HUES64 (cell line): ENCODE measurements at regions not wholly inside any gene's neighbourhood (a gene's known extent, or its start where the extent isn't known, plus 50 kb on each side); places are given as distances from the start of the nearest gene placed in this dataset.

Source experiments
- H3K27ac ChIP-seq: 2 replicates; pipeline ENCODE4 v1.7.0; 2013; ENCODE audit warnings: low read depth, low read length, inconsistent platforms
- H3K27me3 ChIP-seq: 2 replicates; pipeline ENCODE4 v1.6.1; 2013; ENCODE audit warnings: mild to moderate bottlenecking, low read length; ENCODE audit not compliant: insufficient read depth
- H3K36me3 ChIP-seq: 2 replicates; pipeline ENCODE4 v1.6.1; 2013; ENCODE audit warnings: mild to moderate bottlenecking, low read length; ENCODE audit not compliant: insufficient read depth
- H3K4me1 ChIP-seq: 2 replicates; pipeline ENCODE4 v1.6.1; 2013; ENCODE audit warnings: mild to moderate bottlenecking, low read length, moderate library complexity; ENCODE audit not compliant: insufficient read depth
- H3K4me3 ChIP-seq: 2 replicates; pipeline ENCODE4 v1.5.1; 2013; ENCODE audit warnings: mild to moderate bottlenecking, low read length, moderate library complexity
- H3K9ac ChIP-seq: 2 replicates; pipeline ENCODE4 v1.6.1; 2013; ENCODE audit warnings: mild to moderate bottlenecking, low read depth, low read length
- H3K9me3 ChIP-seq: 2 replicates; pipeline ENCODE4 v1.6.1; 2013; ENCODE audit warnings: low read depth, low read length; ENCODE audit not compliant: insufficient read depth
- WGBS: fragments of 150-250, 120-280 bp; methylation state at CpG from one replicate; pipeline ENCODE4 v1.1.7; 2013; ENCODE audit warnings: missing lambda C conversion rate; 5-methylcytosine and 5-hydroxymethylcytosine counted together

DNA sequence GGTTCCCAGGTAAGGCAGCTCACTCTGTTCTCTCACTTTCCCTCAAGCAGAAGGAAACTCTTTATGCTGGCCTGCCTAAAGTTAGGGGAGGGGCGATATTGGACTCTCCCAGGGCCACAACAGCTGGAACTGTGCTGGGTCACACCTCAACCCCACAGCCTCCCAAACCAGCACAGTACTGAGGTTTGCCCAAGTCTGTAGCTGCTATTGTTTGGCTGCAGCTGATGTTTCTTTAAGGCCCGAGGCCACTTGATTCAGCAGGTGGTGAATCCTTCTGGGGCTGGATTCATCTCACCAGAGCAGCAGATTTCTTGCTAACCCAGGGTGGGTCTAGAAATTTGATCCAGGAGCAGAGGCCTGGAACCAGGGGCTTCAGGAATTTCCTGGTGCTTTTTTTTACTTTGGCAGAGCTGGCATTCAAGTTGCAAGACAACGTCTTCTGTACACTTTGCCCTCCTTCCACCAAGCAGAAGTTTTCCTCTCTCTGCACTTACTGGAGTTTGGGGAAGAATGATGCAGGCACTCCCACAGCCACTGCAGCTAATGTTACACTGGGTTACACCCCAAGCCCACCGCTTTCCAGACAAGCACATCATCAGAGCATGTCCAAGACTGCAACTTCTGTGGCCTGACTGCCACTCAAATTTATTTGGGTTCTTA, 544.7 kb upstream of the NDST4 start:
- no peaks in the 10 kb centered on the region for H3K27me3 ChIP-seq
- no peak overlapping the region for H3K27ac ChIP-seq
- no peaks in the 10 kb centered on the region for H3K4me1 ChIP-seq
- no peaks in the 10 kb centered on the region for H3K9me3 ChIP-seq
- no peak overlapping the region for H3K9ac ChIP-seq
- H3K4me3 ChIP-seq: no peak overlapping the region
- WGBS: 87% methylated on average over 4 of the region's 4 CpGs
- H3K36me3 ChIP-seq: no peaks in the 10 kb centered on the region

DNA sequence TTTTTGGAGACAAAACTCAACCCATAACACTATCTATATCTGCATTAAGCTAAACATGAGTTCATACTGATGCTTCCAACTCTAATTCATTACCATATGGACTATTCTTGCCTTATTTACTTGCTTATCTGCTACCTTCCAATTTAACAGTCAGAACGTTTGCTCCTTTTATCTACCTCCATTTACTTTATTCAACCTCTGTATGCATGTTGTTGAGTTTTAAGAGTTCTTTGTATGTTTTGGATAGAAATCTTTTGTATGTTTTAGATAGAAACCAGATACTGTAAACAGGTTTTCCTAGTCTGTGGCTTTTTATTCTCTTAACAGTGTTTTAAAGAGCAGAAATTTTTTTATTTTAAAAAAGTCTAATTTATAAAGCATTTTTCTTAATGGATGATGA, 542.2 kb upstream of the NDST4 start:
- 100% methylated on average over 1 of the region's 1 CpG for WGBS
- H3K9ac ChIP-seq: no peak overlapping the region
- H3K4me1 ChIP-seq: no peaks in the 10 kb centered on the region
- no peak overlapping the region for H3K27ac ChIP-seq
- no peaks in the 10 kb centered on the region for H3K36me3 ChIP-seq
- H3K4me3 ChIP-seq: no peak overlapping the region
- no peaks in the 10 kb centered on the region for H3K9me3 ChIP-seq
- H3K27me3 ChIP-seq: no peaks in the 10 kb centered on the region

DNA sequence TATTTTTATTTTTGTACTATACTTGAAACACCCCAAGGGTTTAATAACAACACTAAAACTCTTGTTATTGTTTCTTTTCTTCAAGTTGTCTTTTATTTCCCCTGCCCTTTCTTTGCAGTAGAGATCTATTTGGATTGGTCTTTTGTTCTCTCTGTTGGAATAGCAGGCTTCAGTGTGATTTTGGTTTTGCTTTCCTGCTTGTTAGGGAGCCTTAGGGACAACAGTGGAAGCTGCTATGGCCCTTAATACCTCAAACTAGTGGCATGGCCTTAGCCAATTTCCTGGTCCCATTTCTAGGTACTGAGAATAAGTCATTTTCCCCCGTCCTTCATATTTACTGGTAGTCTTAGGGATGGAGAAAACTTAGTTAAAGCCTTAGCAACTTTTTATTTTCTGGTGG, 535.4 kb upstream of the NDST4 start:
- no peak overlapping the region for H3K27ac ChIP-seq
- no peaks in the 10 kb centered on the region for H3K27me3 ChIP-seq
- no peaks in the 10 kb centered on the region for H3K36me3 ChIP-seq
- no peak overlapping the region for H3K9ac ChIP-seq
- no peak overlapping the region for H3K4me3 ChIP-seq
- H3K9me3 ChIP-seq: no peaks in the 10 kb centered on the region
- 100% methylated on average over 1 of the region's 1 CpG for WGBS
- no peaks in the 10 kb centered on the region for H3K4me1 ChIP-seq

DNA sequence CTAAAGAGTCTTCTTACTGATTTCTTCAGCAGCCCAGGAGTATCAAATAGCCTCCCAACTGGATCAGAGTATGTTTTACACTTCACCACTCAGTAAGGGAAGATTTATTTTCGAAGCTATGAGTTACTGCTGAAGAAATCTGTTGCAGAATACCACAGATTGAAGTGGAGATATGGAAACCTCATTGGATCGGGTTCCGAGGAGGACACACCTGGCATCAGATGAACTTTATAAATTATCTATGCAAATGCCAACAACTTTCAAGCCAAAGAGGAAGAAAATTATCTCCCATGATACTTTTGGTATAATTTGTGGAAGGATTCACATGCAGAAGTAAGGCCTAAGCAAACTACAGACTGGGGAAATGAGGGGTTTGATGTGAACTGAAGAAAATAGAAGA, 515.9 kb upstream of the NDST4 start:
- H3K36me3 ChIP-seq: no peaks in the 10 kb centered on the region
- H3K4me3 ChIP-seq: no peak overlapping the region
- H3K9ac ChIP-seq: no peak overlapping the region
- H3K27me3 ChIP-seq: no peaks in the 10 kb centered on the region
- WGBS: 88% methylated on average over 3 of the region's 3 CpGs
- no peaks in the 10 kb centered on the region for H3K4me1 ChIP-seq
- H3K9me3 ChIP-seq: no peaks in the 10 kb centered on the region
- no peak overlapping the region for H3K27ac ChIP-seq

DNA sequence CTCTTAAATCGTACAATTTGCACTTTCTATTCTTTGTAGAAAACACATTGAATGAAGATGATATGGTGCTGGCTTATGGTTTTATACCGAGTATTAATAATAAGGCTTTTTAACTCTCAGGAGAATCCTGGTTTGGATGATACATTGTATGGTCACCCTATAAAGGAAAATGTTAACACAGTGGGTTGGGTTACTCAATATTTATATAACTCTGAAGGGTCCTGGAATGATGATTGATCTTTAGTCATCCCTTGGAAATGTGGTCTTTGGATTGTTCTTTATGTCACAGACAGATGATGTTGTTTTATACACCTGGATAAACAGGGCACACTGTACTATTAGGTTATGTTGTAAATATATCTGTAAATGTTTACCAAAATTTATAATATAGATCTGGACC, 496.2 kb upstream of the NDST4 start:
- H3K27ac ChIP-seq: no peak overlapping the region
- H3K4me1 ChIP-seq: no peaks in the 10 kb centered on the region
- H3K4me3 ChIP-seq: no peak overlapping the region
- 83% methylated on average over 2 of the region's 2 CpGs for WGBS
- H3K9me3 ChIP-seq: no peaks in the 10 kb centered on the region
- H3K9ac ChIP-seq: no peak overlapping the region
- H3K36me3 ChIP-seq: no peaks in the 10 kb centered on the region
- no peaks in the 10 kb centered on the region for H3K27me3 ChIP-seq

DNA sequence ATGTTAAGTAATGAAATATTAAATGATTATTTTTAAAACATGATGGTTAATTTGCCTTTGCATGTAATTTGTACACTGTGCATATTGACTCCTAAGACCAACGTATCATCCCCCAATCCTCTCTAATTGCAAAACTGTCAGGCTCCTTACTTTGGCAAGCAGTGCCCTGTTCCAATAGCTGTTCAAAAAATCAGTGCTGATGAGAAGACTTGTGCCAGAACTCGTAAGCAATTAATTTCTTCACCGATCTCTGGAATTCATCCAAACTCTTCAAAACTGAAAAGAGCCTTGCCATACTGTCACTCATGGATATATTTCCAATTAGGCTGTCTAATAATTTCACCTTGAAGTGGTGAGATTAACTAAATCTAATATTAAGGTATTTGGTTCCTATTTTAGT, 493.9 kb upstream of the NDST4 start:
- Histone ChIP-seq H3K9me3 (no peaks in the 10 kb centered on the region), H3K4me3 (no peak overlapping the region), H3K27me3 (no peaks in the 10 kb centered on the region), H3K4me1 (no peaks in the 10 kb centered on the region), H3K9ac (no peak overlapping the region), H3K27ac (no peak overlapping the region), H3K36me3 (no peaks in the 10 kb centered on the region)
- 81% methylated on average over 3 of the region's 3 CpGs for WGBS

DNA sequence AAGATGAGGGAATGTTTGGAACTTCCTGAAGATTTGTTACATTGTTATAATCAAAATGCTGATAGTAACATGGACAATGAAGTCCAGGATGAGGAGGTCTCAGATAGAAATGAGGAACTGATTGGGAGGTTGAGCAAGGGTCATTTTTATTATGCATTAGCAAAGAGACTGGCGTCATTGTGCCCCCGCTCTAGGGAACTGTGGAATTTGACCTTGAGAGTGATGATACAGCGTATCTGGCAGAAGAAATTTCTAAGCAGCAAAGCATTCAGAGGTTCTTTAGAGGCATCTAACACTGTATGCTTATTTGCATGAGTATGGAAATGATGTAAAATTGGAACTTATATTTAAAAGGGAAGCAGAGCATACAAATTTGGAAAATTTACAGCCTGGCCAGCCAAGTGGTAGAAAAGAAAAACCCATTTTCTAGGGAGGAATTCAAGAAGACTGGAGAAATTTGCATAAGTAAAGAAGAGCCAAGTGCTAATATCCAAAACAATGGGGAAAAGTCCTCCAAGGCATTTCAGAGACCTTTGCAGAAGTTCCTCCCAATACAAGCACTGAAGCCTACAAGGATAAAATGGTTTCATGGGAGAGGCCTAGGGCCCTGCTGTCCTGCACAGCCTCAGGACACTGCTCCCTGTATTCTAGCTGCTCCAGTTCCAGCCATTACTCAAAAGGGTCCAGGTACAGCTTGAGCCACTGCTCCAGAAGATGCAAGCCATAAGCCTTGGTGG, 483.0 kb upstream of the NDST4 start:
- Histone ChIP-seq H3K27me3 (no peaks in the 10 kb centered on the region), H3K9ac (no peak overlapping the region), H3K4me1 (peaks cover 7% of the 10 kb centered on the region; the same call in 1 of the 2 replicates), H3K27ac (peak overlapping the region; percentile 78; the same call in 1 of the 2 replicates), H3K9me3 (0 out of 2 replicates have a peak, but pooled peaks cover 11% of the 10 kb centered on the region), H3K36me3 (no peaks in the 10 kb centered on the region), H3K4me3 (no peak overlapping the region)
- WGBS: 85% methylated on average over 3 of the region's 3 CpGs

DNA sequence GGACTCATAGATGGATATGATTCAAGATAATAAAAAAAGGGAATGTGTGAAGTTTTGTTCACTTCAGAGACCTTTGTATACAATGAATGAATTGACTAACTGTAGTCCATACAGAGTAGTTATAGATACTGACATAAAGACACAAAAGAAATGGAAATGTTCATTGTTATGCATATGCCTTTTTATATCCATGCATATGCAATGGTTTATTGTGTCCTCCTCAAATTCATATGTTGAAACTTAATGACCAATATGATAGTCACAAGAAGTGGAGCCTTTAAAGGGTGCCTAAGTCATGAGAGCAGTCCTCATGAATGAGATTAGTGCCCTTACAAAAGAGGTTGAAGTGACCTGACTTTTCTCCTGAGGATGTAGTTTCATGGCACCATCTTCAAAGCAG, 467.5 kb upstream of the NDST4 start:
- peaks cover 8% of the 10 kb centered on the region; the same call in 1 of the 2 replicates for H3K4me1 ChIP-seq
- H3K27me3 ChIP-seq: no peaks in the 10 kb centered on the region
- no peaks in the 10 kb centered on the region for H3K36me3 ChIP-seq
- H3K9me3 ChIP-seq: no peaks in the 10 kb centered on the region
- H3K4me3 ChIP-seq: no peak overlapping the region
- H3K9ac ChIP-seq: no peak overlapping the region
- no peak overlapping the region for H3K27ac ChIP-seq

DNA sequence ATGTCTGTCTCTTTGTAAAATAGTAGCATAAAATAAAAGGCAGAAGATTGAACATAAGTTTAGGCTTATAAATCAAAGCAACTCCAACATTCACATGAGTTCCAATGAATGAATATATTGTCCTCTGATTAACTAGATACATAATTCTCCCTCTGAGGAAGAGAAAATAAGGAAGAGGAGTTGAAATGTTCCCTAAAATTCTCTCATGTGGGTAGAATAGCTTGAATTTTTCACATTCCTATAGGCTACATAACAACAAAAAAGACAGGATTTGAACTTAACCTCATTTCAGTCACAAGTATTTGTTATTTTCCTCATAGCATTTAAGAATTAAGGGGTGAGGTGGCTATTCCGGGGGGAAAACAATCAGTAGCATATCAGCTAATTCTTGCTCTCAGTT, 462.4 kb upstream of the NDST4 start:
- Histone ChIP-seq H3K27me3 (no peaks in the 10 kb centered on the region), H3K27ac (peak overlapping the region; percentile 42), H3K4me3 (no peak overlapping the region), H3K4me1 (peaks cover 19% of the 10 kb centered on the region), H3K9me3 (no peaks in the 10 kb centered on the region), H3K36me3 (no peaks in the 10 kb centered on the region), H3K9ac (no peak overlapping the region)
- 88% methylated on average over 1 of the region's 1 CpG for WGBS

DNA sequence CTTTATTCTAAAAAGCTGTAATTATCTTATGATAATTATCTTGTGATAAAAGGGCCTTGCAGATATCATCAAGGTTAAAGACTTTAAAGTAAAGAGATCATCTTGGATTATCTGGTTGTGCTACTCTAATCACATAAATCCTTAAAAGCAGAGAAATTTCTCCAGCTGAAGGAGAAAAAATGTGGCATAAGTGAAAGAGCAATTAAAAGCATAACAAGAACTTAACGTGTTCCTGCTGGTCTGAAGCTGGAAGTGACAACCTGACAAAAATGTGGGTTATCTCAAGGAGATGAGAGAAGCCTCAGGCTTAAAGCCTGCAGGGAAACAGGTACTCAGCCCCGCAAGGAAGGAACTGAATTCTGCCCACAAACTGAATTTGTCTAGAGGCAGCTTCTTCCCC, 449.1 kb upstream of the NDST4 start:
- Histone ChIP-seq H3K27me3 (no peaks in the 10 kb centered on the region), H3K9ac (no peak overlapping the region), H3K9me3 (no peaks in the 10 kb centered on the region), H3K4me1 (no peaks in the 10 kb centered on the region), H3K4me3 (no peak overlapping the region), H3K27ac (no peak overlapping the region), H3K36me3 (no peaks in the 10 kb centered on the region)
- WGBS: 63% methylated on average over 2 of the region's 2 CpGs

DNA sequence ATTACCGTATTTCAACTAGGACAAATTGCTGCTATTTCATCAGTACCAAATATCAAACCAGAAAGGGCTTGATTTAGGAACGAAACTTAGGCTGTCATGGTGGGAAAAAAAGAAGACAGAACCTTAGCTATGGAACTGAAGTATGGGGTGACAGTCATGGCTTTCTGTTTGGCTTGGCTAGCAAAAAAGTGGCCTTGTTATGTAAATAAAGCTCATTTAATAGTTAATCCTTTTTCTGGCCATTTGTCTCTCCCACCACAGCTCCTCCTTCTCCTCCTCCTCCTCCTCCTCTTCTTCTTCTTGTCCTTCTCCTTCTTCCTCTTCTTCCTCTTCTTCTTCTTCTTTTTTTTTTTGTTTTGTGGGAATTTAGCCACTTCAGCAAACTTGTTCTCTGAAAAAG, 434.7 kb upstream of the NDST4 start:
- no peaks in the 10 kb centered on the region for H3K27me3 ChIP-seq
- 93% methylated on average over 2 of the region's 2 CpGs for WGBS
- H3K9ac ChIP-seq: no peak overlapping the region

More for the DNA sequence above, 434.7 kb upstream of the NDST4 start:
- H3K27ac ChIP-seq: no peak overlapping the region
- H3K4me3 ChIP-seq: no peak overlapping the region
- H3K9me3 ChIP-seq: no peaks in the 10 kb centered on the region
- no peaks in the 10 kb centered on the region for H3K36me3 ChIP-seq
- peaks cover 8% of the 10 kb centered on the region for H3K4me1 ChIP-seq
